Loucy (cell line): ENCODE measurements at regions not wholly inside any gene's neighbourhood (a gene's known extent, or its start where the extent isn't known, plus 50 kb on each side); places are given as distances from the start of the nearest gene placed in this dataset.

Source experiments
- H2AFZ ChIP-seq: fragments of 200-600 bp; sonication (generic); 2 replicates; pipeline ENCODE4 v1.6.0; 2016; ENCODE audit warnings: antibody characterized with exemption, mild to moderate bottlenecking, low read length, moderate library complexity
- H3F3A ChIP-seq: fragments of 200-600 bp; 2 replicates; pipeline ENCODE4 v1.6.0; 2016; ENCODE audit warnings: antibody characterized with exemption, low read depth, mild to moderate bottlenecking
- H3K27me3 ChIP-seq: fragments of 200-600 bp; sonication (generic); 2 replicates; pipeline ENCODE4 v1.6.1; 2014; ENCODE audit warnings: low read length, mild to moderate bottlenecking; ENCODE audit not compliant: insufficient read depth, poor library complexity, severe bottlenecking
- H3K36me3 ChIP-seq: fragments of 200-600 bp; sonication (generic); 2 replicates; pipeline ENCODE4 v1.6.1; 2016; ENCODE audit warnings: low read length; ENCODE audit not compliant: insufficient read depth
- H3K4me1 ChIP-seq: fragments of 200-600 bp; sonication (generic); 2 replicates; pipeline ENCODE4 v1.5.1; 2014; ENCODE audit warnings: low read length, mild to moderate bottlenecking; ENCODE audit not compliant: insufficient read depth, poor library complexity, severe bottlenecking
- H3K4me2 ChIP-seq: fragments of 200-600 bp; sonication (generic); 2 replicates; pipeline ENCODE4 v1.6.0; 2014; ENCODE audit warnings: antibody characterized with exemption, low read length, low read depth, mild to moderate bottlenecking; ENCODE audit not compliant: poor library complexity, severe bottlenecking
- H3K4me3 ChIP-seq: fragments of 200-600 bp; sonication (generic); 2 replicates; pipeline ENCODE4 v1.5.1; 2014; ENCODE audit warnings: low read length, mild to moderate bottlenecking, mixed read lengths; ENCODE audit not compliant: poor library complexity, severe bottlenecking
- H3K79me2 ChIP-seq: fragments of 200-600 bp; sonication (generic); 2 replicates; pipeline ENCODE4 v1.6.1; 2014; ENCODE audit warnings: low read length; ENCODE audit not compliant: insufficient read depth
- H3K9ac ChIP-seq: fragments of 200-600 bp; sonication (generic); 2 replicates; pipeline ENCODE4 v1.6.0; 2014; ENCODE audit warnings: mild to moderate bottlenecking, low read depth, low read length, moderate library complexity; ENCODE audit not compliant: poor library complexity, severe bottlenecking
- H3K9me2 ChIP-seq: fragments of 200-600 bp; sonication (generic); replicated peaks from 2 replicates; pipeline ENCODE4 v1.6.1; 2016; ENCODE audit warnings: low read depth, low read length, mixed read lengths
- H3K9me3 ChIP-seq: fragments of 200-600 bp; sonication (generic); 2 replicates; pipeline ENCODE4 v1.6.1; 2014; ENCODE audit warnings: mild to moderate bottlenecking, antibody characterized with exemption, low read length, low read depth; ENCODE audit not compliant: insufficient read depth
- H4K20me1 ChIP-seq: fragments of 200-600 bp; sonication (generic); 2 replicates; pipeline ENCODE4 v1.6.0; 2014; ENCODE audit warnings: antibody characterized with exemption, low read length, mild to moderate bottlenecking; ENCODE audit not compliant: insufficient read depth, poor library complexity, severe bottlenecking
- EZH2phosphoT487 ChIP-seq: fragments of 200-600 bp; IDR thresholded peaks from 2 replicates; pipeline ENCODE4 v1.6.1; 2018; ENCODE audit warnings: antibody characterized with exemption, mild to moderate bottlenecking, moderate library complexity, borderline replicate concordance
- TF ChIP-seq, protein P1 (sequence below): fragments of 200-600 bp; sonication (generic); conservative IDR thresholded peaks from 2 replicates; pipeline ENCODE4 v1.5.1; 2014; ENCODE audit warnings: mild to moderate bottlenecking, antibody characterized with exemption, low read length

DNA sequence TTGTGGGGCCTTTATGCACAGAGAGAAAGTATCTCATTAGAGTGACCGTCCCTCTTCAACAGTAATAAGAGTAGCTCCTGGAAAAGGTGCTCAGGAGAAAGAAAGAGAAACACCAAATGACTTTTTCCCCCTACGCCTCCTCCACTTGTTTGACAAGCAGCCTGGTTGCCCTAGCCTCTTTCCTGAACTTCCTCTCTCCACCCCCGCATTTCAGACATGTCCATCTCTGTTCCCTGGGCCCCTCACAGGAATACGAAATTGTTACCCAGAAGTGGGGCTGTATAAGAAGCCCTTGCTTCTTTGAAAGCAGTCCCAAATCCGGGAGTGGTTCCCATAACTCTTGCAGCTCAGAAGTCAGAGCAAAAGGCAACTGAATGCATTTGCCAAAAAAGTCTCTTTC lies 119.6 kb upstream of the ADO start:
- Histone ChIP-seq H3K9me3 (no peaks in the 10 kb centered on the region), H3K9me2 (0 out of 2 replicates have a peak, but pooled peaks cover 3% of the 10 kb centered on the region), H3K4me3 (no peak overlapping the region), H3K4me1 (no peaks in the 10 kb centered on the region), H3K4me2 (no peak overlapping the region), H3K79me2 (no peaks in the 10 kb centered on the region), H4K20me1 (no peaks in the 10 kb centered on the region), H3F3A (no peaks in the 10 kb centered on the region), H3K27me3 (no peaks in the 10 kb centered on the region), H3K36me3 (no peaks in the 10 kb centered on the region), H2AFZ (no peak overlapping the region), H3K9ac (no peak overlapping the region)
- TF ChIP-seq, protein P1, sequence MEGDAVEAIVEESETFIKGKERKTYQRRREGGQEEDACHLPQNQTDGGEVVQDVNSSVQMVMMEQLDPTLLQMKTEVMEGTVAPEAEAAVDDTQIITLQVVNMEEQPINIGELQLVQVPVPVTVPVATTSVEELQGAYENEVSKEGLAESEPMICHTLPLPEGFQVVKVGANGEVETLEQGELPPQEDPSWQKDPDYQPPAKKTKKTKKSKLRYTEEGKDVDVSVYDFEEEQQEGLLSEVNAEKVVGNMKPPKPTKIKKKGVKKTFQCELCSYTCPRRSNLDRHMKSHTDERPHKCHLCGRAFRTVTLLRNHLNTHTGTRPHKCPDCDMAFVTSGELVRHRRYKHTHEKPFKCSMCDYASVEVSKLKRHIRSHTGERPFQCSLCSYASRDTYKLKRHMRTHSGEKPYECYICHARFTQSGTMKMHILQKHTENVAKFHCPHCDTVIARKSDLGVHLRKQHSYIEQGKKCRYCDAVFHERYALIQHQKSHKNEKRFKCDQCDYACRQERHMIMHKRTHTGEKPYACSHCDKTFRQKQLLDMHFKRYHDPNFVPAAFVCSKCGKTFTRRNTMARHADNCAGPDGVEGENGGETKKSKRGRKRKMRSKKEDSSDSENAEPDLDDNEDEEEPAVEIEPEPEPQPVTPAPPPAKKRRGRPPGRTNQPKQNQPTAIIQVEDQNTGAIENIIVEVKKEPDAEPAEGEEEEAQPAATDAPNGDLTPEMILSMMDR: no peak

DNA sequence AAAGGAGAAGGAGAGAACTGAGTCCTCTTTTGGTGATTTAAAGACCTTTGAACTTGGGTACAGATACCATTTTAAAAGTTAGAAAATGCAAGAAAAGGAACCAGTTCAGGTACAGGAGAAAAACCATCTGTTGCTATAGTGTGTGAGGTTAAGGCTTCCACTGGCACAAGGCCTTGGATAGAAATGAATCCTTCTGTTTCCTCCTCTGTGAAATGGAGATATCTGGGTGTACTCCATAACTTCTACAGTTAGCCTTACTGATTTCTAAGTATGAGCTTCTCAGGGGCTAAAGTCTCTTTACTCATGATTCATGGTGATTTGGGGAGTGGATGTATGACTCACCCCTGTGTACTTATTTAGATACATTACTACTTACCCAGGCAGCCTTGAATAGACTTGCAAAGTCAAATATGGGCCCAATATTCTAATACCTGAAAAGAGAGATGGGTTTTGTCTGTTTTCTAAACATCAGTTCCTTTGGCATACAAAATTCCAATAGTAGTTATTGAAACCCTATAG lies 117.2 kb upstream of the ADO start:
- H3K79me2 ChIP-seq: no peaks in the 10 kb centered on the region
- no peak overlapping the region for H3K9ac ChIP-seq
- H3K4me3 ChIP-seq: no peak overlapping the region
- no peaks in the 10 kb centered on the region for H3K27me3 ChIP-seq
- H3K9me2 ChIP-seq: 0 out of 2 replicates have a peak, but pooled peaks cover 3% of the 10 kb centered on the region
- no peak overlapping the region for H2AFZ ChIP-seq
- TF ChIP-seq, protein P1: no peak
- TF ChIP-seq EZH2phosphoT487: no peak
- no peaks in the 10 kb centered on the region for H4K20me1 ChIP-seq
- H3K4me1 ChIP-seq: no peaks in the 10 kb centered on the region
- H3K9me3 ChIP-seq: no peaks in the 10 kb centered on the region
- no peaks in the 10 kb centered on the region for H3F3A ChIP-seq
- no peak overlapping the region for H3K4me2 ChIP-seq
- H3K36me3 ChIP-seq: no peaks in the 10 kb centered on the region

GRCh38 chr10:62688971-62689700 lies 115.4 kb upstream of the ADO start:
- Histone ChIP-seq H3K9me3 (no peaks in the 10 kb centered on the region), H3K9ac (no peak overlapping the region), H3K9me2 (no peaks in the 10 kb centered on the region), H3F3A (no peaks in the 10 kb centered on the region), H3K27me3 (no peaks in the 10 kb centered on the region), H4K20me1 (no peaks in the 10 kb centered on the region), H3K79me2 (no peaks in the 10 kb centered on the region), H2AFZ (no peak overlapping the region), H3K36me3 (no peaks in the 10 kb centered on the region), H3K4me2 (no peak overlapping the region), H3K4me1 (no peaks in the 10 kb centered on the region), H3K4me3 (no peak overlapping the region)
- no peak for TF ChIP-seq EZH2phosphoT487
- TF ChIP-seq, protein P1: no peak
